ENCODE measurements at regions not wholly inside any gene's neighbourhood (a gene's known extent, or its start where the extent isn't known, plus 50 kb on each side); places are given as distances from the start of the nearest gene placed in this dataset.

GRCh38 chr3:106208251-106208650 is 339.4 kb upstream of the CBLB start:
- DNase-seq: no peak
- Mint-ChIP-seq H3K4me1 (peaks cover 2% of the 10 kb centered on the region), H3K36me3 (ENCODE audit: low read depth) (no peaks in the 10 kb centered on the region), H3K4me3 (no peak overlapping the region), H3K27me3 (ENCODE audit: insufficient read depth) (no peaks in the 10 kb centered on the region), H3K9me3 (peaks cover 6% of the 10 kb centered on the region), H3K27ac (no peak overlapping the region)
- Histone ChIP-seq H3K9me3 (ENCODE audit: control insufficient read depth, low read length) (peaks cover 13% of the 10 kb centered on the region), H3K36me3 (ENCODE audit: control insufficient read depth, insufficient read depth, low read length) (no peaks in the 10 kb centered on the region), H3K27me3 (ENCODE audit: control insufficient read depth, insufficient read depth, low read length, poor library complexity, severe bottlenecking) (no peaks in the 10 kb centered on the region), H3K9ac (ENCODE audit: extremely low read depth, low read length, poor library complexity, severe bottlenecking) (no peak overlapping the region), H3K4me3 (ENCODE audit: low read length) (no peak overlapping the region), H3K27ac (ENCODE audit: low read depth, low read length) (no peak overlapping the region), H3K4me1 (ENCODE audit: control insufficient read depth, insufficient read depth, low read length) (no peaks in the 10 kb centered on the region)
- 95 to 100% methylated on average over 1 to 4 of the region's 4 CpGs for WGBS, 2 experiments (ENCODE audit: insufficient coverage in 1 of 2, insufficient read length in 1 of 2)
- TF ChIP-seq CTCF (conservative IDR thresholded peaks at IDR 0.05): no peak

DNA sequence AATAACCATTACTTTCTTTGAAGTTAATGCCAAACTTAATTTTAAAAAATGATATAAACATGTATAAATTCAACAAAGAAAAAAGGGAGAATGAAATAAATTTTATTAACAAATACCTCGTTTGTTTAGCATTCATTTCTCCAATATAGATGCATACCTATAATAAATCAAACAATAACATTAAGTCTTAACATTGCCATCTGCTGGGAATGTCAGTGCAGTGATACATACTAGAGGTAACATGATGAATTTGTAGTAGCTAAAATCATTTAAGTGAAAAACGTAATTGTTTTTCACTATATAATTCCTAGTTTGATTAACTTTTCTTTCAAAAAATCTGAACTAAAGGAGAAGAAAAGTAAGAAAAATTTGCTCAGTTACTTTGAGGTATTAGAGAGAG is 340.2 kb upstream of the CBLB start:
- H3K27ac Mint-ChIP-seq: no peak overlapping the region
- H3K36me3 ChIP-seq (ENCODE audit: control insufficient read depth, insufficient read depth, low read length): no peaks in the 10 kb centered on the region
- no peak overlapping the region for H3K4me3 Mint-ChIP-seq
- H3K4me1 Mint-ChIP-seq: peaks cover 2% of the 10 kb centered on the region
- no peak for DNase-seq
- no peaks in the 10 kb centered on the region for H3K27me3 Mint-ChIP-seq (ENCODE audit: insufficient read depth)
- H3K4me1 ChIP-seq (ENCODE audit: control insufficient read depth, insufficient read depth, low read length): no peaks in the 10 kb centered on the region
- 100% methylated on average over 1 of the region's 2 CpGs; no CpG with 5 or more reads in 1 of the 2 experiments for WGBS, 2 experiments (ENCODE audit: insufficient coverage in 1 of 2, insufficient read length in 1 of 2)
- TF ChIP-seq CTCF (conservative IDR thresholded peaks at IDR 0.05): peak; percentile 48
- peaks cover 10% of the 10 kb centered on the region for H3K9me3 ChIP-seq (ENCODE audit: control insufficient read depth, low read length)
- no peaks in the 10 kb centered on the region for H3K36me3 Mint-ChIP-seq (ENCODE audit: low read depth)
- H3K9me3 Mint-ChIP-seq: peaks cover 6% of the 10 kb centered on the region
- no peaks in the 10 kb centered on the region for H3K27me3 ChIP-seq (ENCODE audit: control insufficient read depth, insufficient read depth, low read length, poor library complexity, severe bottlenecking)
- H3K27ac ChIP-seq (ENCODE audit: low read depth, low read length): no peak overlapping the region
- no peak overlapping the region for H3K4me3 ChIP-seq (ENCODE audit: low read length)
- H3K9ac ChIP-seq (ENCODE audit: extremely low read depth, low read length, poor library complexity, severe bottlenecking): no peak overlapping the region

DNA sequence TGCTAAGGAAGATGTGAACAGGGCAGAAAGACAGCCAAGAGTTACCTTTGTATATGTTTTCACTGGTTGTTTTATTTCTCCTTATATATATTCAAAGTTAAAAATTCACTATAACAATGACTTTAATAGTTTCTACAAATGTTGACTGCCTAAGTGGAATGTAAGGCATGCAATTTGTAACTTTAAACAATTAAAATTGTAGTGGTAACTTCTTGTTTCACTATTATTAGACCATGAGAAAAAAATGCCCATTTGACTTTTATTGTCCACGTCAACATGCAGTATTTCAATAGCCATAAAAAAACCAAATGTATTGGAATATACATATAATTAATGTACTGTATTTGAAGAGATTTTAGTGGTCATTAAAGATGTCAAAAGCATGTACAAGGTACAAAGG is 340.7 kb upstream of the CBLB start:
- no peaks in the 10 kb centered on the region for H3K36me3 Mint-ChIP-seq (ENCODE audit: low read depth)
- no peak overlapping the region for H3K4me3 Mint-ChIP-seq
- H3K4me1 ChIP-seq (ENCODE audit: control insufficient read depth, insufficient read depth, low read length): no peaks in the 10 kb centered on the region
- peaks cover 5% of the 10 kb centered on the region for H3K9me3 ChIP-seq (ENCODE audit: control insufficient read depth, low read length)
- H3K36me3 ChIP-seq (ENCODE audit: control insufficient read depth, insufficient read depth, low read length): no peaks in the 10 kb centered on the region
- no peak for DNase-seq
- peaks cover 4% of the 10 kb centered on the region for H3K9me3 Mint-ChIP-seq
- no peaks in the 10 kb centered on the region for H3K27me3 Mint-ChIP-seq (ENCODE audit: insufficient read depth)
- H3K4me1 Mint-ChIP-seq: peaks cover 2% of the 10 kb centered on the region
- H3K9ac ChIP-seq (ENCODE audit: extremely low read depth, low read length, poor library complexity, severe bottlenecking): no peak overlapping the region
- no peak for TF ChIP-seq CTCF (conservative IDR thresholded peaks at IDR 0.05)
- no peaks in the 10 kb centered on the region for H3K27me3 ChIP-seq (ENCODE audit: control insufficient read depth, insufficient read depth, low read length, poor library complexity, severe bottlenecking)
- H3K27ac ChIP-seq (ENCODE audit: low read depth, low read length): no peak overlapping the region
- no peak overlapping the region for H3K27ac Mint-ChIP-seq
- WGBS, 2 experiments (ENCODE audit: insufficient coverage in 1 of 2, insufficient read length in 1 of 2): no CpG with 5 or more reads among the region's 1 CpG
- H3K4me3 ChIP-seq (ENCODE audit: low read length): no peak overlapping the region

Data from endodermal cell (in vitro differentiated cells).